Aorta (tissue), 5 donors: ENCODE measurements at regions not wholly inside any gene's neighbourhood (a gene's known extent, or its start where the extent isn't known, plus 50 kb on each side); places are given as distances from the start of the nearest gene placed in this dataset.

Experiments used
- ATAC-seq: fragments of 200-7000 bp; cut with Tn5 transposase; one replicate; pipeline ENCODE4 v1.9.1; 2022; ENCODE audit warnings: moderate library complexity; ENCODE audit not compliant: low FRiP score
- DNase-seq, 2 donors: peaks; one replicate each; pipeline ENCODE4 v3.0.0-alpha.2; 2020
- H3K27ac ChIP-seq, 2 donors: one replicate each; pipeline ENCODE4 v1.5.1; 2013; ENCODE audit warnings: low read length in 2 of 2, mild to moderate bottlenecking in 2 of 2, moderate library complexity in 2 of 2, control low read depth in 1 of 2, inconsistent platforms in 1 of 2, low read depth in 1 of 2
- H3K27me3 ChIP-seq, 2 donors: one replicate each; pipeline ENCODE4 v1.6.1; 2013; ENCODE audit warnings: control low read depth in 1 of 2, low read length in 1 of 2, mild to moderate bottlenecking in 1 of 2, moderate library complexity in 1 of 2; ENCODE audit not compliant: insufficient read depth in 2 of 2, control insufficient read depth in 1 of 2
- H3K36me3 ChIP-seq, 2 donors: one replicate each; pipeline ENCODE4 v1.6.1; 2013; ENCODE audit warnings: control low read depth in 1 of 2, low read length in 1 of 2, mild to moderate bottlenecking in 1 of 2; ENCODE audit not compliant: insufficient read depth in 2 of 2, control insufficient read depth in 1 of 2
- H3K4me1 ChIP-seq, 2 donors: one replicate each; pipeline ENCODE4 v1.6.1; 2013; ENCODE audit warnings: low read length in 2 of 2, control low read depth in 1 of 2, mild to moderate bottlenecking in 1 of 2, moderate library complexity in 1 of 2; ENCODE audit not compliant: insufficient read depth in 2 of 2, control insufficient read depth in 1 of 2
- H3K4me3 ChIP-seq, 2 donors: one replicate each; pipeline ENCODE4 v1.5.1; 2013; ENCODE audit warnings: low read length in 2 of 2, control low read depth in 1 of 2, mild to moderate bottlenecking in 1 of 2
- H3K9me3 ChIP-seq: one replicate; pipeline ENCODE4 v1.6.1; 2013; ENCODE audit warnings: mild to moderate bottlenecking, low read length; ENCODE audit not compliant: control insufficient read depth
- WGBS, 2 donors: extraction: QIAGEN DNeasy Blood & Tissue Kit; methylation state at CpG; one replicate each; pipeline ENCODE4 v1.1.7; 2013; 5-methylcytosine and 5-hydroxymethylcytosine counted together
- intact Hi-C, 2 donors: fragments of 100-400 bp; cut with DNase I; formaldehyde crosslinking; loops; one replicate each; pipeline versions ENCODE4 v1.14.2 to v1.15.0; 2022
- donor health status: healthy with polysubstance abuse.
- donor health status: Bipolar disorder and iron deficiency.
- donor health status: DM: no; HTN: no; CAD: no.
- donor health status: DM: no; HTN: no; CAD: no.
- donor health status: DM: yes; HTN: yes; CAD: no.

DNA sequence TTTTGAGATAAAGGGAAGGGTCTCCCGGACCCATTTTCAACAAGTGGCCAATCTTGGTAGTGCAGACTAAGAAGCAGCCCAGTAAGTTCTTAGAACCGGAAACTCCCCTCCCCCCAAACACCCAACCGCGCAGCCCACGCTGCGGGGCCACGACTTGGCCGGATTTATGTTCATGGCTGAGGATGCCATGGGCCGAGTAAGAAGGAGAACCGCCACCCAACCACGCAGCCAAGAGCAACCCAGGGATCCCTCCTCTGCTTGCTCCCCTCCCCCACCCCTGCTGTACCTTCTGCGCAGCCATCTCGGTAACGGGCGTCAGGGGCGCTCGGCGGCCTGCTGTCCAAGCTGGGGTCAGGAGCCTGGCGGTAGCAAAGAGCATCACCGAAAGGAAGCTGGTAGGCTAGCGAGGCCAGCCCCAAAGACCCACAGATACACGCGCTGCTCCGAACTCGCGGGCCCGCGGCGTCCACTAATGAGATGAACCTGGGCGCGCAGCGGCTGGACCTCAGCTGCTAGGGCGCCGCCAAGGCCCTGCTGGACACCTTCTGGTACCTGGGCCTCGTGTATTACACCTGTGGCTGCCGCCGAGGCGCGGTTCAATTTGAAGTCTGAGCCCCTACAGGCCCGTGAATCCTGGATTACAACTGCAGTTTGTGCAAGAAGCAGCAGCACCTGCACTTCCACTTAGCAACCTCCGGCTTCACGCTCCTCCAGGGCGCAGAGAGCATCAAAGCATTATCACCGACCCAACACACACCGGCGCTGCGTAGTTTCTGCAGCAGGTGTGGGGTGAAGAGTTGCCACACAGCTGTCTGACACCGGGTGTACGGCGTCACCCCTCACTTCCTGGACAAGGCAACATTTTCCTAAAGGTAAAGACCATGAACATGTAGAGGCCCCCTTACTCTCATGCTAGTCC is 63.4 kb downstream of the NUDT10 start:
- peak; percentile 82 for ATAC-seq

DNA sequence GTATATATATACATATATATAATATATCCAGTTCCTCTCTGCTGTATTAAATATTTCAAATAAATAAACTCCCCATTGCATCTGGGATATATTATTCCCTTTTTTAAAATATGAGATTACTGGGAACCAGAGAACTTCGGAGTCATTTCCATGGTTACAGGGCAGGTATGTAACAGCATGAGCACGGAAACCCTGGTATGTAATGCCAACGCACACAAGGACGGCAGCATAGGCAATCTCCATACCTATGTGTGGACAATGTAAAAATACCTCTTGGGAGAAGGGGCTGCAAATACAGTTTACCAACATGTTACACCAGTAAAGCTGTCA is 62.8 kb downstream of the NUDT10 start:
- peak overlapping the region; percentile 32 to 53 for H3K4me3 ChIP-seq
- H3K4me1 ChIP-seq = no peaks in the 10 kb centered on the region
- DNase-seq = no peak
- H3K9me3 ChIP-seq = no peaks in the 10 kb centered on the region
- H3K27me3 ChIP-seq = no peaks in the 10 kb centered on the region
- no peak overlapping the region for H3K27ac ChIP-seq
- intact Hi-C loops = no loop called here
- ATAC-seq = peak; percentile 37
- H3K36me3 ChIP-seq = no peaks in the 10 kb centered on the region
- 1 to 40% methylated on average over 4 of the region's 4 CpGs for whole genome bisulfite sequencing, 2 donors

More for the DNA sequence above, 63.4 kb downstream of the NUDT10 start:
- intact Hi-C loops = no loop called here
- Histone ChIP-seq H3K4me3 (peak overlapping the region; percentile 32 to 53), H3K27ac (no peak overlapping the region), H3K27me3 (no peaks in the 10 kb centered on the region), H3K9me3 (no peaks in the 10 kb centered on the region), H3K36me3 (no peaks in the 10 kb centered on the region), H3K4me1 (no peaks in the 10 kb centered on the region)
- 0 to 27% methylated on average over 50 of the region's 50 CpGs for WGBS, 2 donors
- peak; percentile 49 to 77 for DNase-seq
